ENCODE measurements at regions not wholly inside any gene's neighbourhood (a gene's known extent, or its start where the extent isn't known, plus 50 kb on each side); places are given as distances from the start of the nearest gene placed in this dataset.

DNA sequence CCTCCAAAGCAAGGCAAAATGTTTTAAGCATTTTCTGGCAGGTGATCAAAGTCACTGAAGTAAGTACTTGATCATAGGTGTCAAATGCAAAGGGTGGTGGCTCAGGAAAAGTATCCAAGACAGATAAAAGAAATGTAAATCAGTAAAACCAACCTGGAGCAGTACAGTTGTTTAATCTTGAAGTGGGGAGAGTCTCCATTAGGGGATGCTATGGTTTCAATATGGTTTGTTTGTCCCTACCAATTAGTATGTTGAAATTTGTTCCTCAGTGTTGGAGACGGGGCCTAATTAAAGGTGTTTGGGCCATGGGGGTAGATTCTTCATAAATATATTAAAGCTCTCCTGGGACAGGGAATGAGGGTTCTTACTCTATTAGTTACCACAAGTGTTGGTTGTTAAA lies 1781.7 kb upstream of the PRR20A start:
- H3K9ac ChIP-seq (ENCODE audit: low read depth in 1 of 2, low read length in 2 of 2): no peak overlapping the region
- H3K4me3 ChIP-seq (ENCODE audit: low read depth in 1 of 3, low read length in 3 of 3): no peak overlapping the region
- H3K9me3 ChIP-seq (ENCODE audit: control insufficient read depth in 4 of 4, low read length in 3 of 4): no peaks in the 10 kb centered on the region
- no peaks in the 10 kb centered on the region for H3K4me1 ChIP-seq (ENCODE audit: control insufficient read depth in 4 of 4, insufficient read depth in 4 of 4, low read length in 3 of 4)
- TF ChIP-seq, protein P1, sequence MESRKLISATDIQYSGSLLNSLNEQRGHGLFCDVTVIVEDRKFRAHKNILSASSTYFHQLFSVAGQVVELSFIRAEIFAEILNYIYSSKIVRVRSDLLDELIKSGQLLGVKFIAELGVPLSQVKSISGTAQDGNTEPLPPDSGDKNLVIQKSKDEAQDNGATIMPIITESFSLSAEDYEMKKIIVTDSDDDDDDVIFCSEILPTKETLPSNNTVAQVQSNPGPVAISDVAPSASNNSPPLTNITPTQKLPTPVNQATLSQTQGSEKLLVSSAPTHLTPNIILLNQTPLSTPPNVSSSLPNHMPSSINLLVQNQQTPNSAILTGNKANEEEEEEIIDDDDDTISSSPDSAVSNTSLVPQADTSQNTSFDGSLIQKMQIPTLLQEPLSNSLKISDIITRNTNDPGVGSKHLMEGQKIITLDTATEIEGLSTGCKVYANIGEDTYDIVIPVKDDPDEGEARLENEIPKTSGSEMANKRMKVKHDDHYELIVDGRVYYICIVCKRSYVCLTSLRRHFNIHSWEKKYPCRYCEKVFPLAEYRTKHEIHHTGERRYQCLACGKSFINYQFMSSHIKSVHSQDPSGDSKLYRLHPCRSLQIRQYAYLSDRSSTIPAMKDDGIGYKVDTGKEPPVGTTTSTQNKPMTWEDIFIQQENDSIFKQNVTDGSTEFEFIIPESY (IDR thresholded peaks at IDR 0.05): no peak
- TF ChIP-seq JUND (IDR thresholded peaks at IDR 0.05) (no peak), SP1 (IDR thresholded peaks at IDR 0.05) (no peak), NR2F2 (IDR thresholded peaks at IDR 0.05) (no peak), YY1 (IDR thresholded peaks at IDR 0.05) (no peak), HNF4A (conservative IDR thresholded peaks at IDR 0.05) (no peak), FOXA1 (IDR thresholded peaks at IDR 0.05) (no peak), RXRA (IDR thresholded peaks at IDR 0.05) (no peak), TAF1 (conservative IDR thresholded peaks at IDR 0.05) (no peak), FOXA2 (IDR thresholded peaks at IDR 0.05) (no peak), HNF4G (IDR thresholded peaks at IDR 0.05) (no peak), RAD21 (IDR thresholded peaks at IDR 0.05) (no peak), EGR1 (IDR thresholded peaks at IDR 0.05; ENCODE audit: low read depth in 2 of 2) (no peak), GABPA (IDR thresholded peaks at IDR 0.05 in 1 of 2, conservative IDR thresholded peaks at IDR 0.05 in 1 of 2) (no peak)
- TF ChIP-seq, protein P2, sequence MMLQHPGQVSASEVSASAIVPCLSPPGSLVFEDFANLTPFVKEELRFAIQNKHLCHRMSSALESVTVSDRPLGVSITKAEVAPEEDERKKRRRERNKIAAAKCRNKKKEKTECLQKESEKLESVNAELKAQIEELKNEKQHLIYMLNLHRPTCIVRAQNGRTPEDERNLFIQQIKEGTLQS (IDR thresholded peaks at IDR 0.05): no peak
- TF ChIP-seq, protein P3, sequence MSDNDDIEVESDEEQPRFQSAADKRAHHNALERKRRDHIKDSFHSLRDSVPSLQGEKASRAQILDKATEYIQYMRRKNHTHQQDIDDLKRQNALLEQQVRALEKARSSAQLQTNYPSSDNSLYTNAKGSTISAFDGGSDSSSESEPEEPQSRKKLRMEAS (IDR thresholded peaks at IDR 0.05): no peak
- TF ChIP-seq, protein P4, sequence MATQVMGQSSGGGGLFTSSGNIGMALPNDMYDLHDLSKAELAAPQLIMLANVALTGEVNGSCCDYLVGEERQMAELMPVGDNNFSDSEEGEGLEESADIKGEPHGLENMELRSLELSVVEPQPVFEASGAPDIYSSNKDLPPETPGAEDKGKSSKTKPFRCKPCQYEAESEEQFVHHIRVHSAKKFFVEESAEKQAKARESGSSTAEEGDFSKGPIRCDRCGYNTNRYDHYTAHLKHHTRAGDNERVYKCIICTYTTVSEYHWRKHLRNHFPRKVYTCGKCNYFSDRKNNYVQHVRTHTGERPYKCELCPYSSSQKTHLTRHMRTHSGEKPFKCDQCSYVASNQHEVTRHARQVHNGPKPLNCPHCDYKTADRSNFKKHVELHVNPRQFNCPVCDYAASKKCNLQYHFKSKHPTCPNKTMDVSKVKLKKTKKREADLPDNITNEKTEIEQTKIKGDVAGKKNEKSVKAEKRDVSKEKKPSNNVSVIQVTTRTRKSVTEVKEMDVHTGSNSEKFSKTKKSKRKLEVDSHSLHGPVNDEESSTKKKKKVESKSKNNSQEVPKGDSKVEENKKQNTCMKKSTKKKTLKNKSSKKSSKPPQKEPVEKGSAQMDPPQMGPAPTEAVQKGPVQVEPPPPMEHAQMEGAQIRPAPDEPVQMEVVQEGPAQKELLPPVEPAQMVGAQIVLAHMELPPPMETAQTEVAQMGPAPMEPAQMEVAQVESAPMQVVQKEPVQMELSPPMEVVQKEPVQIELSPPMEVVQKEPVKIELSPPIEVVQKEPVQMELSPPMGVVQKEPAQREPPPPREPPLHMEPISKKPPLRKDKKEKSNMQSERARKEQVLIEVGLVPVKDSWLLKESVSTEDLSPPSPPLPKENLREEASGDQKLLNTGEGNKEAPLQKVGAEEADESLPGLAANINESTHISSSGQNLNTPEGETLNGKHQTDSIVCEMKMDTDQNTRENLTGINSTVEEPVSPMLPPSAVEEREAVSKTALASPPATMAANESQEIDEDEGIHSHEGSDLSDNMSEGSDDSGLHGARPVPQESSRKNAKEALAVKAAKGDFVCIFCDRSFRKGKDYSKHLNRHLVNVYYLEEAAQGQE (IDR thresholded peaks at IDR 0.05): no peak
- TF ChIP-seq, protein P5, sequence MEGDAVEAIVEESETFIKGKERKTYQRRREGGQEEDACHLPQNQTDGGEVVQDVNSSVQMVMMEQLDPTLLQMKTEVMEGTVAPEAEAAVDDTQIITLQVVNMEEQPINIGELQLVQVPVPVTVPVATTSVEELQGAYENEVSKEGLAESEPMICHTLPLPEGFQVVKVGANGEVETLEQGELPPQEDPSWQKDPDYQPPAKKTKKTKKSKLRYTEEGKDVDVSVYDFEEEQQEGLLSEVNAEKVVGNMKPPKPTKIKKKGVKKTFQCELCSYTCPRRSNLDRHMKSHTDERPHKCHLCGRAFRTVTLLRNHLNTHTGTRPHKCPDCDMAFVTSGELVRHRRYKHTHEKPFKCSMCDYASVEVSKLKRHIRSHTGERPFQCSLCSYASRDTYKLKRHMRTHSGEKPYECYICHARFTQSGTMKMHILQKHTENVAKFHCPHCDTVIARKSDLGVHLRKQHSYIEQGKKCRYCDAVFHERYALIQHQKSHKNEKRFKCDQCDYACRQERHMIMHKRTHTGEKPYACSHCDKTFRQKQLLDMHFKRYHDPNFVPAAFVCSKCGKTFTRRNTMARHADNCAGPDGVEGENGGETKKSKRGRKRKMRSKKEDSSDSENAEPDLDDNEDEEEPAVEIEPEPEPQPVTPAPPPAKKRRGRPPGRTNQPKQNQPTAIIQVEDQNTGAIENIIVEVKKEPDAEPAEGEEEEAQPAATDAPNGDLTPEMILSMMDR (IDR thresholded peaks at IDR 0.05; ENCODE audit: low read depth, low read length, missing input control): no peak
- H3K36me3 ChIP-seq (ENCODE audit: control insufficient read depth in 4 of 4, insufficient read depth in 3 of 4, low read depth in 1 of 4, low read length in 3 of 4): no peaks in the 10 kb centered on the region
- no peaks in the 10 kb centered on the region for H3K27me3 ChIP-seq (ENCODE audit: control insufficient read depth in 4 of 4, insufficient read depth in 4 of 4, low read length in 3 of 4)
- DNase-seq (ENCODE audit: low spot score): no peak
- no peak overlapping the region for H3K27ac ChIP-seq (ENCODE audit: low read depth in 1 of 2, low read length in 2 of 2)
- WGBS: 64% methylated on average over 1 of the region's 1 CpG
